ENCODE measurements at regions not wholly inside any gene's neighbourhood (a gene's known extent, or its start where the extent isn't known, plus 50 kb on each side); places are given as distances from the start of the nearest gene placed in this dataset.
"Not testable (repeated sequence)": the region's sequence is repeated elsewhere in the genome, so short reads cannot be mapped to it uniquely, and the experiment has no call there.

DNA sequence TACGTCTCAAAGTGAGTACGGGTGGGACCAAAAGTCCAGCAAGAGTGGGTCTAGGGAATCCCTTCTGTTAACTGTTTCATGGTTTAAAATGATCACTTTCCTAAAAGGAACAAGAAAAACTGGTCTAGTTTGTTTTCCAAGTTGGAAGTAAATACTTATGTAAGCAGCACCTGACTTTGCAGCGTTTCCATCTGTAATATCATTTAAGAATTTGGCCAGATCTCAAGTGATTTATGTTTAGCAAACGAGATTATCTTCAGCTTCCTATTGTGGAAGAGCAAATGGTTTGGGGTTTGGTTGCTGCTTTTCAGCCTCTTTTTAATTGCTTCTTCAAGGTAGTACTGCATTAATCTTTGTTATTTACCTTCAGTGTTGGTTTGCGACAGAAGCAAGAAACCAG, 50.4 kb downstream of the FHIP1A start:
- DNase-seq (ENCODE audit: low read depth), result no peak
- in situ Hi-C loops (cut with HindIII; ENCODE audit: low pct_unique_long_range_greater_than_20kb, low sequenced_read_pairs), result no loop called here

GRCh38 chr4:151460434-151460833, 51.5 kb downstream of the FHIP1A start:
- in situ Hi-C loops (cut with HindIII; ENCODE audit: low pct_unique_long_range_greater_than_20kb, low sequenced_read_pairs), result no loop called here
- DNase-seq (ENCODE audit: low read depth), result no peak

DNA sequence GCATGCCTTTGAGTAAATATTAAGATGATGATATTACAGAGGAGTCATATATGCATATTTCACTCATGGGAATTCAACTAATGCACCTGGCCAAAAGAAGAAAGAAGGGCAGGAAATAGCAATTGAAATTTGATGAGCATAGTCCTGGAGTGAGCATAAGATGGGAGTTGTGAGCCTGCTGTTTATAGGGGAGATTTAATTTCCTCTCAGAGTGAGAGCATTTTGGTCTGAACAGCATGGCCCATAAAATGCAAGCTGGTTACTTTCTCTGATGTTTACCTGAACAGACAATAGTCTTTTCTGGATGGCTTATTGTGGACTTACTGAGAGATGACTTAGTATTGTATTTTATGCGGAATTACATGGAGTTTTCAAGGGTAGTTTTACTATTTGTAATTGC, 53.6 kb downstream of the FHIP1A start:
- in situ Hi-C loops (cut with HindIII; ENCODE audit: low pct_unique_long_range_greater_than_20kb, low sequenced_read_pairs), result no loop called here
- no peak for DNase-seq (ENCODE audit: low read depth)

GRCh38 chr4:151468715-151469696, 60.0 kb downstream of the FHIP1A start:
- no peak for DNase-seq (ENCODE audit: low read depth)
- in situ Hi-C loops (cut with HindIII; ENCODE audit: low pct_unique_long_range_greater_than_20kb, low sequenced_read_pairs), result no loop called here

GRCh38 chr4:151469970-151470369, 61.0 kb downstream of the FHIP1A start:
- DNase-seq (ENCODE audit: low read depth), result no peak
- in situ Hi-C loops (cut with HindIII; ENCODE audit: low pct_unique_long_range_greater_than_20kb, low sequenced_read_pairs), result no loop called here

- no peak for DNase-seq (ENCODE audit: low read depth)
- in situ Hi-C loops (cut with HindIII; ENCODE audit: low pct_unique_long_range_greater_than_20kb, low sequenced_read_pairs), result no loop called here
These were observed 62.8 kb downstream of the FHIP1A start for GRCh38 chr4:151471728-151472127.

DNA sequence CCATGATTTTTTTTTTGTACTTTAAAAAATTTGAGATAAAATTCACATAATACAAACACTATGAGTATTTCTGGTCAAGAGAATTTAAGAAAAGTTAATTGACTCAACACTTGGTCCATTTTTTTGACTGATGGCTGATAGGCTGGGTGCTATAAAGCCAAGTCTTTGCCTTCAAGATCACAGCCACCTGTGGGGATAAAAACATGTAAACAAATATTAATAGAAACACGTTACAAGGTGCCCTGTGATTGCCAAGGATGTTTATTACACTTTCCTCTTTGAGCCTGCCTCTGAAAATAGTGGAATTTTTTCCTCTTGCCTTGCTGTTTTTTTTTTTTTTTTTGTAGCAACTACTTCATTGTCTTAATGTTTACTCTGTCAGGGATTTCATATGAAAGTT, 63.3 kb downstream of the FHIP1A start:
- no peak for DNase-seq (ENCODE audit: low read depth)
- in situ Hi-C loops (cut with HindIII; ENCODE audit: low pct_unique_long_range_greater_than_20kb, low sequenced_read_pairs), result no loop called here

DNA sequence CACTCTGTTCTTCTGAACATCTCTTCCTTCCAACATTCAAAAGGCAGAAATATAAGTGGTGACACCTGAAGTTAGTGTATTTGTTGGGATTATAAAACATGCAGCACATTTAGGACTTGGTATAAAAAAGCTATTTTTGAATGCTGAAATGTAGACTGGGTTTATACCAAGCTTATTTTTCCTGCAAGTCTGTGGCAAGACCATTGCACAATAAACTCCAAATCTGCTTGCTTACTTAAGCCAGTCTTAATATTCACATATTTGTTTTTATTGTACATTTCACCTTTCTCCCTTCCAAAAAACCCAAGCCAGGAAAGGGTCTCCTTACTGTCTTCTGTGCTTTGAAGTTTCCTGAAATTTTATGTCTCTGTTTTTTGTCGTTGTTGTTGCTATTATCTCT, 63.7 kb downstream of the FHIP1A start:
- in situ Hi-C loops (cut with HindIII; ENCODE audit: low pct_unique_long_range_greater_than_20kb, low sequenced_read_pairs), result no loop called here
- no peak for DNase-seq (ENCODE audit: low read depth)

- DNase-seq (ENCODE audit: low read depth), result no peak
- in situ Hi-C loops (cut with HindIII; ENCODE audit: low pct_unique_long_range_greater_than_20kb, low sequenced_read_pairs), result no loop called here
These were observed 64.6 kb downstream of the FHIP1A start for GRCh38 chr4:151473521-151474097.

- no peak for DNase-seq (ENCODE audit: low read depth)
- in situ Hi-C loops (cut with HindIII; ENCODE audit: low pct_unique_long_range_greater_than_20kb, low sequenced_read_pairs), result no loop called here
These were observed 66.2 kb downstream of the FHIP1A start for GRCh38 chr4:151475035-151475714.

DNA sequence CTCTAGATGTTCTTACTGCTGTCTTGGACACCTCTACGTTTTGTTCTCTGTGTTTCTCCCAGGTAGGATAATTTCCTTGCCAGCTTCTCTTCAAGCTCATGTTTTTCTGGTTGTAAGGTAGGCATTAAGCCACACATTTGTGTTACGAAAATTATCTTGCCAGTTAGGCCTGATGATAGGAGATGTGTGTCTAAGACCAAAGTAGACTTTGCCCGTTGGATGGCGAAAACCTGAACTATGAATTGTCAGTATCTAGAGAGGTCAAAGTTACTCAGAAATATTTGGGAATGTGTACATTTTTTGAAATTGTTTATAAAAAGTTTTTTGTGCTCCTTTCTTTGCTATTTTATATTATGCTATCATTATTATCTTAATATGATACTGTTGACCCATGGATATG, 72.8 kb downstream of the FHIP1A start:
- in situ Hi-C loops (cut with HindIII; ENCODE audit: low pct_unique_long_range_greater_than_20kb, low sequenced_read_pairs), result no loop called here
- no peak for DNase-seq (ENCODE audit: low read depth)

- DNase-seq (ENCODE audit: low read depth), result peak; percentile 51
- in situ Hi-C loops (cut with HindIII; ENCODE audit: low pct_unique_long_range_greater_than_20kb, low sequenced_read_pairs), result no loop called here
These were observed 75.6 kb downstream of the FHIP1A start for GRCh38 chr4:151484396-151485102.

DNA sequence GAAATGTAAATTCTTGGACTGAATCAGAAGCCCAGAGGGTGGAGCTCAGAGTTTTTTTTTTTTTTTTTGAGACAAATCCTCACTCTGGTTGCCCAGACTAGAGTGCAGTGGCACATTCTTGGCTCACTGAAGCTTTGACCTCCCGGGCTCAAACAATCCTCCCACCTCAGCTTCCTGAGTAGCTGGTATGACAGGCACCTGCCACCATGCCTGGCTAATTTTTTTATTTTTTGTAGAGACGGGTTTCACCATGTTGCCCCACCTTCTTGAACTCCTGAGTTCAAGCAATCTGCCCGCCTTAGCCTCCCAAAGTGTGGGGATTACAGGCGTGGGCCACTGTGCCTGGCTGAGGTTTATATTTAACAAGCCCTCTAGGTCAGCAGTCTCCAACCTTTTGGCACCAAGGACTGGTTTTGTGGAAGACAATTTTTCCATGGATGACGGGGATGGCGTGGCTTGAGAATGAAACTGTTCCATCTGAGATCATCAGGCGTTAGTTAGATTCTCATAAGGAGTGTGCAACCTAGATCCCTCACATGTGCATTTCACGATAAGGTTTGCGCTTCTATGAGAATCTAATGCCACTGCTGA, 76.7 kb downstream of the FHIP1A start:
- in situ Hi-C loops (cut with HindIII; ENCODE audit: low pct_unique_long_range_greater_than_20kb, low sequenced_read_pairs), result no loop called here
- DNase-seq (ENCODE audit: low read depth), result no peak

GRCh38 chr4:151486168-151486567, 77.2 kb downstream of the FHIP1A start:
- DNase-seq (ENCODE audit: low read depth), result no peak
- in situ Hi-C loops (cut with HindIII; ENCODE audit: low pct_unique_long_range_greater_than_20kb, low sequenced_read_pairs), result no loop called here

- in situ Hi-C loops (cut with HindIII; ENCODE audit: low pct_unique_long_range_greater_than_20kb, low sequenced_read_pairs), result no loop called here
- no peak for DNase-seq (ENCODE audit: low read depth)
These were observed 80.0 kb downstream of the FHIP1A start for GRCh38 chr4:151488968-151489367.

DNA sequence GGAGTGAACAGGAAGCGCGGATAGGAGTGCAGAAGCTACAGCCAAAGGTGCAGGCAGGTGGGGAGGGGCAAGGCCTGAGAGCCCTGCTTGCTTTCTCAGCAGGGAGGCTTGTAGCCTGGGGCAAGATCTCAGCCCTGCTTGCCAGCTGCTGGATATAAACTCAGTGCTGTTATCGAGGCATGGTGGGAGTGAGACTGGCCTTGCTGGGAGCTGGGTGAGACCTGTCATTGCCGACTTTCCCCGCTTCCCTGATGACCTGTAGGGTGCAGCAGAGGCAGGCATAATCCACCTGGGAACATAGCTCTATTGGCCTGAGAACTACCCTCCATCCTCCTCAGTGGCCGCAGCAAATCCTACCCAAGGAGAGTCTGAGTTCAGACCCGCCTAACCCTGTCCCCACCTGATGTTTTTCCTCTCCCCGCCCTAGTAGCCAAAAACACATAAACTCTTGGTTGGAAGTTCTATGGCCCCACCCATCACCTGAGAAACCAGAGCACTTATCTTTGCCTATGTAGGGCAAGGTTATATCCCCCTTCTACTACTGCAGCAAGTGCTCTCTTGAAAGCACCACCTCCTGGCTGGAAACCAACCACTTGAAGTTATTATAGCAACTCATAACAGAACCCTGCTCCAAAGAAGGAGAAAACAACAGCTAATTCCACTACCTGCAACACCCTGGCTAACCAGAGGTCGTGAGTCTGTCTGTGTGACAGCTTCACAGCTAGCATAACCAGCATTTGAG, 80.7 kb downstream of the FHIP1A start:
- in situ Hi-C loops (cut with HindIII; ENCODE audit: low pct_unique_long_range_greater_than_20kb, low sequenced_read_pairs), result no loop called here
- no peak for DNase-seq (ENCODE audit: low read depth)

DNA sequence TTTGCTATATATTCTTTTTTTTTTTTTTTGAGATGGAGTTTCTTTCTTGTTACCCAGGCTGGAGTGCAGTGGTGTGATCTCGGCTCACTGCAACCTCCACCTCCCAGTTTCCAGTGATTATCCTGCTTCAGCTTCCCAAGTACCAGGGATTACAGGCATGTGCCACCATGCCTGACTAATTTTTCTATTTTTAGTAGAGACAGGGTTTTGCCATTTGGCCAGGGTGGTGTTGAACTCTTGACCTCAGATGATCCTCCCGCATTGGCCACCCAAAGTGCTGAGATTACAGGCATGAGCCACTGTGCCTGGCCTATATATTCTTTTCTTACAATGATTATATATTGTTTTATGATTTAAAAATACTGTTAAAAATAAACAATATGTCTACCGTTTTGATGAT, 86.6 kb downstream of the FHIP1A start:
- in situ Hi-C loops (cut with HindIII; ENCODE audit: low pct_unique_long_range_greater_than_20kb, low sequenced_read_pairs); DNase-seq (ENCODE audit: low read depth): not testable (repeated sequence)

DNA sequence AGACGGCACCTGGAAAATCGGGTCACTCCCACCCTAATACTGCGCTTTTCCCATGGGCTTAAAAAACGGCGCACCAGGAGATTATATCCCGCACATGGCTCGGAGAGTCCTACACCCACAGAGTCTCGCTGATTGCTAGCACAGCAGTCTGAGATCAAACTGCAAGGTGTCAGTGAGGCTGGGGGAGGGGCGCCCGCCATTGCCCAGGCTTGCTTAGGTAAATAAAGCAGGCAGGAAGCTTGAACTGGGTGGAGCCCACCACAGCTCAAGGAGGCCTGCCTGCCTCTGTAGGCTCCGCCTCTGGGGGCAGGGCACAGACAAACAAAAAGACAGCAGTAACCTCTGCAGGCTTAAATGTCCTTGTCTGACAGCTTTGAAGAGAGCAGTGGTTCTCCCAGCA, 102.6 kb downstream of the FHIP1A start:
- DNase-seq (ENCODE audit: low read depth); in situ Hi-C loops (cut with HindIII; ENCODE audit: low pct_unique_long_range_greater_than_20kb, low sequenced_read_pairs): not testable (repeated sequence)
